CD4-positive, alpha-beta T cell treated with Interleukin-1 beta for 1 hour (primary cell): ENCODE measurements at regions not wholly inside any gene's neighbourhood (a gene's known extent, or its start where the extent isn't known, plus 50 kb on each side); places are given as distances from the start of the nearest gene placed in this dataset.
"Not testable (repeated sequence)": the region's sequence is repeated elsewhere in the genome, so short reads cannot be mapped to it uniquely, and the experiment has no call there.

Experiments used
- DNase-seq, 2 donors: peaks; one replicate each; pipeline ENCODE4 v3.0.0-alpha.2; 2020 to 2022

GRCh38 chr20:47971058-47971791 is 185.9 kb upstream of the SULF2 start:
- no peak for DNase-seq

GRCh38 chr20:47970282-47970903 is 185.1 kb upstream of the SULF2 start:
- DNase-seq: no peak

GRCh38 chr20:47969426-47969825 is 184.1 kb upstream of the SULF2 start:
- no peak for DNase-seq

GRCh38 chr20:47968541-47969310 is 183.4 kb upstream of the SULF2 start:
- no peak for DNase-seq

- DNase-seq: no peak
Observed at GRCh38 chr20:47964149-47964548, 178.9 kb upstream of the SULF2 start.

GRCh38 chr20:47963022-47963421 is 177.7 kb upstream of the SULF2 start:
- no peak for DNase-seq

GRCh38 chr20:47962286-47962963 is 177.1 kb upstream of the SULF2 start:
- DNase-seq: no peak

GRCh38 chr20:47960769-47961541 is 175.7 kb upstream of the SULF2 start:
- DNase-seq: no peak

- DNase-seq: no peak
Observed at GRCh38 chr20:47960277-47960676, 175.0 kb upstream of the SULF2 start.

GRCh38 chr20:47957989-47958801 is 172.9 kb upstream of the SULF2 start:
- not testable (repeated sequence) for DNase-seq

- no peak for DNase-seq
Observed at GRCh38 chr20:47957135-47957534, 171.9 kb upstream of the SULF2 start.

GRCh38 chr20:47956268-47956995 is 171.2 kb upstream of the SULF2 start:
- no peak for DNase-seq

GRCh38 chr20:47953471-47953870 is 168.2 kb upstream of the SULF2 start:
- DNase-seq: no peak

- no peak for DNase-seq
Observed at GRCh38 chr20:47952023-47952564, 166.8 kb upstream of the SULF2 start.

- DNase-seq: no peak
Observed at GRCh38 chr20:47951521-47951971, 166.3 kb upstream of the SULF2 start.

GRCh38 chr20:47950913-47951283 is 165.6 kb upstream of the SULF2 start:
- DNase-seq: no peak

- DNase-seq: no peak
Observed at GRCh38 chr20:47950124-47950912, 165.0 kb upstream of the SULF2 start.

GRCh38 chr20:47949230-47949629 is 163.9 kb upstream of the SULF2 start:
- no peak for DNase-seq

- no peak for DNase-seq
Observed at GRCh38 chr20:47944682-47945081, 159.4 kb upstream of the SULF2 start.

- DNase-seq: no peak
Observed at GRCh38 chr20:47941869-47942268, 156.6 kb upstream of the SULF2 start.
